Adrenal gland (tissue), 9 donors: ENCODE measurements at regions not wholly inside any gene's neighbourhood (a gene's known extent, or its start where the extent isn't known, plus 50 kb on each side); places are given as distances from the start of the nearest gene placed in this dataset.

Experiments
- DNase-seq, 7 donors: peaks; one replicate each; pipeline ENCODE4 v3.0.0-alpha.2; 2019 to 2020
- H3K27ac ChIP-seq, 5 donors: fragments of 200-600 bp; sonication (generic) in 4 of 5; 1 replicate in 3 of 5; 2 replicates in 2 of 5; pipeline versions ENCODE4 v1.5.1 to v1.8.0; 2016 to 2020; ENCODE audit warnings: mild to moderate bottlenecking in 1 of 5
- H3K27me3 ChIP-seq: fragments of 200-600 bp; 2 replicates; pipeline ENCODE4 v1.8.0; 2021
- H3K36me3 ChIP-seq, 2 donors: fragments of 200-600 bp; replicated peaks in 1 of 2; 1 replicate in 1 of 2; 2 replicates in 1 of 2; pipeline versions ENCODE4 v1.5.1 to v1.8.0; 2018 to 2022
- H3K4me1 ChIP-seq, 2 donors: fragments of 200-600 bp; replicated peaks in 1 of 2; 1 replicate in 1 of 2; 2 replicates in 1 of 2; pipeline versions ENCODE4 v1.5.1 to v1.8.0; 2018 to 2021
- H3K4me3 ChIP-seq, 4 donors: fragments of 200-600 bp; sonication (generic) in 3 of 4; one replicate each; pipeline ENCODE4 v1.5.1; 2016 to 2018
- H3K9me3 ChIP-seq, 3 donors: fragments of 200-600 bp; sonication (generic) in 1 of 3; replicated peaks in 1 of 3; 1 replicate in 2 of 3; 2 replicates in 1 of 3; pipeline versions ENCODE4 v1.5.1 to v1.8.0; 2016 to 2021
- POLR2A ChIP-seq, 2 donors: fragments of 450-650 bp; IDR thresholded peaks; one replicate each; pipeline ENCODE4 v1.6.1; 2017; ENCODE audit warnings: antibody characterized with exemption in 2 of 2, mild to moderate bottlenecking in 2 of 2, moderate library complexity in 1 of 2
- WGBS, 4 donors: extraction: QIAGEN DNeasy Blood & Tissue Kit in 2 of 4; methylation state at CpG; one replicate each; pipeline versions ENCODE4 v1.1.5 to v1.1.7; 2013 to 2017; 5-methylcytosine and 5-hydroxymethylcytosine counted together
- intact Hi-C, 2 donors: fragments of 100-400 bp; cut with DNase I; formaldehyde crosslinking; loops; one replicate each; pipeline versions ENCODE4 v1.14.1 to v1.15.0; 2022 to 2023
- TF ChIP-seq, protein P1 (sequence below), 6 experiments: fragments of 450-650 bp in 4 of 6; fragments of 200-600 bp in 2 of 6; sonication (generic) in 1 of 6; IDR thresholded peaks; 1 replicate in 5 of 6; 2 replicates in 1 of 6; pipeline versions ENCODE4 v1.5.1 to v1.8.0; 2016 to 2021; ENCODE audit warnings: antibody characterized with exemption in 6 of 6, mild to moderate bottlenecking in 2 of 6, moderate library complexity in 1 of 6
- donor health status: healthy with polysubstance abuse.
- donor health status: Bipolar disorder and iron deficiency.
- donor health status: DM: yes; HTN: yes; CAD: no.
- donor health status: DM: no; HTN: no; CAD: no.
- donor health status: DM: no; HTN: no; CAD: no.

DNA sequence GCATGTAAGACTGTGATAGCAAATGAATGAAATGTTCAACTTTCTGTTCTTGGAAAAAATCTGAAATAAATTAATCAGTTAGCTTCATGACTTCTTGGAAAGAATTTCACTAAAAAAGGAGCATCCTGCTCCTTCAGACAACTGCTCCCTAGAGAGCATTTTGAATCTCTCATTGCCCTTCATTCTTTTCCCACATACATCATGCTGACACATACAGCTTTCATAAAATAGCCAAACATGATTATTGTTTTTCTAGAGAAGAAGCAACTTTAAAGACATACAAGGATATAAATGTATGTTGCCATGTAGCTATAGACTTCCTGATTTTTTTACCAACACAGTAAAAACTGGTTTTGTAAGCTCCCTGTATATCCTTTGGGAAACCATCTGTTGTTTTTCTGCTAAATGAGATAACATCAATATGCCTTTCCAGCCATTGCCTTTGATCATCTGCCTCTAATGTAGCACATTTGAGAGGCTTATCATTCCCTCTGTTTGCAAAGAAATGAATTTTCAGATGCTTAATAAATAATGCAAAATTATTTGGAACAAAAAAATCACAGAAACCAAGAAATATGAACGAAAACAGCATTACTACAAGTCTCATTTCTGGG is 248.2 kb upstream of the GPR149 start:
- no peaks in the 10 kb centered on the region for H3K4me1 ChIP-seq
- no peak overlapping the region for H3K27ac ChIP-seq
- no peak for DNase-seq
- H3K36me3 ChIP-seq: no peaks in the 10 kb centered on the region
- WGBS, 4 donors: 66 to 79% (median 73%) methylated on average over 1 of the region's 1 CpG
- no peaks in the 10 kb centered on the region for H3K27me3 ChIP-seq
- H3K9me3 ChIP-seq: no peaks in the 10 kb centered on the region
- TF ChIP-seq POLR2A (IDR thresholded peaks at IDR 0.05): no peak
- TF ChIP-seq, protein P1, sequence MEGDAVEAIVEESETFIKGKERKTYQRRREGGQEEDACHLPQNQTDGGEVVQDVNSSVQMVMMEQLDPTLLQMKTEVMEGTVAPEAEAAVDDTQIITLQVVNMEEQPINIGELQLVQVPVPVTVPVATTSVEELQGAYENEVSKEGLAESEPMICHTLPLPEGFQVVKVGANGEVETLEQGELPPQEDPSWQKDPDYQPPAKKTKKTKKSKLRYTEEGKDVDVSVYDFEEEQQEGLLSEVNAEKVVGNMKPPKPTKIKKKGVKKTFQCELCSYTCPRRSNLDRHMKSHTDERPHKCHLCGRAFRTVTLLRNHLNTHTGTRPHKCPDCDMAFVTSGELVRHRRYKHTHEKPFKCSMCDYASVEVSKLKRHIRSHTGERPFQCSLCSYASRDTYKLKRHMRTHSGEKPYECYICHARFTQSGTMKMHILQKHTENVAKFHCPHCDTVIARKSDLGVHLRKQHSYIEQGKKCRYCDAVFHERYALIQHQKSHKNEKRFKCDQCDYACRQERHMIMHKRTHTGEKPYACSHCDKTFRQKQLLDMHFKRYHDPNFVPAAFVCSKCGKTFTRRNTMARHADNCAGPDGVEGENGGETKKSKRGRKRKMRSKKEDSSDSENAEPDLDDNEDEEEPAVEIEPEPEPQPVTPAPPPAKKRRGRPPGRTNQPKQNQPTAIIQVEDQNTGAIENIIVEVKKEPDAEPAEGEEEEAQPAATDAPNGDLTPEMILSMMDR (IDR thresholded peaks at IDR 0.05): no peak
- no peak overlapping the region for H3K4me3 ChIP-seq
- intact Hi-C loops: no loop called here

DNA sequence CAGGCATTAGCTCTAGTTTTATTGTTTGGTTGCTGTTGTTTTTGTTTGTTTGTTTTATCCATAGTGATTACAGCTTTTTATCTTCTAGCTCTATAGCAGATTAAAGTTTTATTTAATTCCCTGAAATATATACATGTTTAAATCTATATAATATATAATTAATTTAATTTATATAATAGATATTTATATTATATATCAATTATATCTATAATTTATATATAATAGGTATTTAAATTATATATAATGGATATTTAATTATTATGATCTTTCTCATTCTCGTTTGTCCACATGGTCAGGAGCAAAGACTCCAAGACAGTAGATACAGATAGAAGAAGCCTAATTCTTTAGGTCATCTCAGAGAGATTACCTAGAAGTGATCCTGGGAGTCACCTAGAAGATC is 238.8 kb upstream of the GPR149 start:
- 63 to 79% (median 69%) methylated on average over 1 of the region's 1 CpG for WGBS, 4 donors
- no peaks in the 10 kb centered on the region for H3K4me1 ChIP-seq
- intact Hi-C loops: no loop called here
- no peaks in the 10 kb centered on the region for H3K9me3 ChIP-seq
- DNase-seq: no peak
- no peak for TF ChIP-seq POLR2A (IDR thresholded peaks at IDR 0.05)
- TF ChIP-seq, protein P1 (IDR thresholded peaks at IDR 0.05): no peak
- no peaks in the 10 kb centered on the region for H3K36me3 ChIP-seq
- no peaks in the 10 kb centered on the region for H3K27me3 ChIP-seq
- no peak overlapping the region for H3K27ac ChIP-seq
- H3K4me3 ChIP-seq: no peak overlapping the region

DNA sequence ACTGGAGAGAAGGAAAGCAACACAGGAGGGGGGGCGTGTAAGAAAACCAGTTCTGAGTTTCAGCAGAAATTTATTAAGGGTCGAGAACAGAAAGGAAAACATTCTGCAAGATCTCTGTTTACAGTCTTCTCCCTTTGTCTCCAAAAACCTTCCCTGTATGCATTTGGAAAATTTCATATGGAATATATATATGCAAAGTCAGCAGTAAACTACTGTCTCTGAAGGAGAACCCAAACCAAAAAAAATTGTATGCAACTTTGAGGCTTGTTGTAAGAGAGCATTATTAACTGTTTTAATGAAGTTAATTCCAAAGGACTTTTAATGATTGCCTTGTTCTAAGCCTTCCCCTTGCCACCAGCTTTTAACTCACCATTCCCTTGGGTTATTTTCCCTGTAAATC is 238.2 kb upstream of the GPR149 start:
- Histone ChIP-seq H3K27ac (no peak overlapping the region), H3K27me3 (no peaks in the 10 kb centered on the region), H3K9me3 (no peaks in the 10 kb centered on the region), H3K4me1 (no peaks in the 10 kb centered on the region), H3K4me3 (no peak overlapping the region), H3K36me3 (no peaks in the 10 kb centered on the region)
- no peak for DNase-seq
- intact Hi-C loops: no loop called here
- TF ChIP-seq POLR2A (IDR thresholded peaks at IDR 0.05): no peak
- TF ChIP-seq, protein P1 (IDR thresholded peaks at IDR 0.05): no peak
- WGBS, 4 donors: 27 to 48% (median 34%) methylated on average over 2 of the region's 2 CpGs

DNA sequence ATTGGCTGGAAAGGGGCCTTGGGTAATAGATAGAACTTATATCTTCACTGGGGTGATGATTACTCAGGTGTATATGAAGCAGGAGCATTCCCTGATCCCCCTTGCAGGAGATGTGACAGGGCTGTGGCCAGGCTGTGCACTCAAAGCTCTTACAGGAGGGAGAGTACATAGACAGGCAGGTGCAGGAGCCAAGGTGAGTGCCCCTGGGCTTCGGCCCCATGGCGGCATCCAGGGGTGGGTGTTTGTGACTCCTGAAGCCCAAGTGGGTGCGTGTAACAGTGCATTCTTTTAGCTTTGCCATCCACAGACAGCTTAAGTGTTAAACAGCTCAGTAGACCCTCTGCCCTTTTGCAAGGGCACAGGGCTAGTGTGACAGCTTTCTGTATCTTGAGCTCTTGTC is 236.6 kb upstream of the GPR149 start:
- intact Hi-C loops: no loop called here
- Histone ChIP-seq H3K4me3 (no peak overlapping the region), H3K9me3 (no peaks in the 10 kb centered on the region), H3K4me1 (no peaks in the 10 kb centered on the region), H3K27me3 (no peaks in the 10 kb centered on the region), H3K27ac (no peak overlapping the region), H3K36me3 (no peaks in the 10 kb centered on the region)
- 80 to 96% (median 95%) methylated on average over 1 to 3 of the region's 3 CpGs; no CpG with 5 or more reads in 1 of the 4 donors for WGBS, 4 donors
- no peak for DNase-seq
- TF ChIP-seq POLR2A (IDR thresholded peaks at IDR 0.05): no peak
- TF ChIP-seq, protein P1 (IDR thresholded peaks at IDR 0.05): no peak
